ENCODE measurements at regions not wholly inside any gene's neighbourhood (a gene's known extent, or its start where the extent isn't known, plus 50 kb on each side); places are given as distances from the start of the nearest gene placed in this dataset.

GRCh38 chr3:15154326-15154725 is 51.7 kb upstream of the CAPN7 start:
- Histone ChIP-seq H3K56ac (ENCODE audit: insufficient read length, low read depth, low read length) (no peak overlapping the region), H2BK5ac (ENCODE audit: insufficient read length, low read length) (no peak overlapping the region), H3K23ac (ENCODE audit: insufficient read length, low read depth, low read length) (no peak overlapping the region), H4K91ac (ENCODE audit: insufficient read length, low read depth, low read length) (no peak overlapping the region), H3K23me2 (ENCODE audit: insufficient read length, low read depth, low read length, poor library complexity, severe bottlenecking) (no peaks in the 10 kb centered on the region), H3K9ac (ENCODE audit: extremely low read depth, insufficient read length, low read length) (no peak overlapping the region), H3K79me2 (ENCODE audit: insufficient read depth, low read length) (no peaks in the 10 kb centered on the region), H4K20me1 (ENCODE audit: control insufficient read depth, insufficient read depth, insufficient read length) (no peaks in the 10 kb centered on the region), H3K4ac (ENCODE audit: low read depth, low read length) (no peak overlapping the region), H3K9me3 (ENCODE audit: control insufficient read depth, low read depth, low read length) (no peaks in the 10 kb centered on the region), H3T11ph (ENCODE audit: low read length) (no peak overlapping the region), H2AK5ac (ENCODE audit: insufficient read length, low read length) (no peak overlapping the region), H2BK12ac (ENCODE audit: insufficient read length, low read depth, low read length) (no peak overlapping the region), H2BK20ac (ENCODE audit: low read depth, low read length, poor library complexity, severe bottlenecking) (no peak overlapping the region), H2BK120ac (ENCODE audit: low read depth, low read length, poor library complexity, severe bottlenecking) (no peak overlapping the region), H2AFZ (ENCODE audit: low read length) (no peak overlapping the region), H3K27me3 (ENCODE audit: insufficient read depth, low read length) (no peaks in the 10 kb centered on the region), H3K14ac (ENCODE audit: insufficient read depth, low read length) (no peak overlapping the region), H3K27ac (ENCODE audit: insufficient read length, low read depth, low read length) (no peak overlapping the region), H4K8ac (replicated peaks; ENCODE audit: insufficient read length, low read depth, low read length) (no peak overlapping the region), H3K18ac (ENCODE audit: insufficient read length, low read depth, low read length) (no peak overlapping the region), H4K5ac (ENCODE audit: insufficient read length, low read depth, low read length) (no peak overlapping the region), H2BK15ac (ENCODE audit: low read depth, low read length) (no peak overlapping the region), H3K4me1 (ENCODE audit: insufficient read depth, low read length) (no peaks in the 10 kb centered on the region), H3K79me1 (ENCODE audit: insufficient read depth, low read depth, low read length, poor library complexity, severe bottlenecking) (no peaks in the 10 kb centered on the region), H3K4me2 (ENCODE audit: insufficient read depth, insufficient read length, low read length) (no peak overlapping the region)
- H3K4me3 Mint-ChIP-seq, result no peak overlapping the region
- TF ChIP-seq CTCF (conservative IDR thresholded peaks at IDR 0.05), result no peak
- WGBS (ENCODE audit: extremely low coverage, insufficient read length, low lambda C conversion rate), result no CpG with 5 or more reads among the region's 2 CpGs
- H3K9me3 Mint-ChIP-seq, result no peaks in the 10 kb centered on the region; a peak in 1 of 5 replicates
- no peaks in the 10 kb centered on the region for H3K36me3 Mint-ChIP-seq (ENCODE audit: insufficient read depth in 1 of 3, low read depth in 3 of 3)
- peaks cover 57% of the 10 kb centered on the region for H3K27me3 Mint-ChIP-seq (ENCODE audit: low read depth)
- no peak for DNase-seq
- no peaks in the 10 kb centered on the region for H3K4me1 Mint-ChIP-seq
- H3K27ac Mint-ChIP-seq, result no peak overlapping the region
